Stimulated activated CD4-positive, alpha-beta T cell treated with anti-CD3 and anti-CD28 coated beads, Interleukin-4, amount 100 ng/mL, for 4 hours (primary cell): ENCODE measurements at regions not wholly inside any gene's neighbourhood (a gene's known extent, or its start where the extent isn't known, plus 50 kb on each side); places are given as distances from the start of the nearest gene placed in this dataset.

Experiments
- DNase-seq, 2 experiments: peaks; one replicate each; pipeline ENCODE4 v3.0.0-alpha.2; 2020

DNA sequence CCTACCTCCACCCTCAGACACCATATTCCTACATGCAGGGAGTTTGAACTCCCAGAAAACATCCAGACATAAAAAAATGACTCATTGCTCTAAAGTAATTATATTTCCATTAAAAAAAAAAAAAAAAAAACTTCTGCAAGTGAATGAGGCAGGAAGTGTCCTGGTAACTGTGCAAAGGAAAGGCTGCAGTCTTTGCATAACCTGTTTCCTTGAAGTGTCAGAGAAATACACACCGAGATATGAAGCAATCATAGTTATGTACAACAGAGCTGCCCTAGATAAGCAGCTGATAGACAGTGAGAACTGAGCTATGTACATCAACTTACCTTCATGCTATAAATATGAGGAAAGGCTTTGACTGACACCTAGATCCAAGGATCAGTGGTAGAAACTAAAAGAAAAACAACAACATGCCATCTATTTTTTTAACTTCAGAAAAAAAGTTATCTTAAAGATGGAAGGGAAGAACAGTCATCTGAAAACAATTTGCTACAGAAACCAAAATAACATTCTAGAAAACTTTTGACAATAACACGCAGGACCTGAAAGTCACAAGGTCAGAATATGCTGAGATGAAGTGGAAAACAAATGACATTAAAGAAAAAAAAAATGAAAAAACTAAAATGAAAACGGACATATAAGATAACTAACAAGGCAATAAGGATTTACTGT, 263.2 kb downstream of the SEC23A start:
- DNase-seq: no peak

GRCh38 chr14:38838979-38839323, 264.1 kb downstream of the SEC23A start:
- DNase-seq: no peak

- no peak for DNase-seq
Observed at GRCh38 chr14:38838049-38838978, 264.7 kb downstream of the SEC23A start.

GRCh38 chr14:38837343-38838048, 265.5 kb downstream of the SEC23A start:
- DNase-seq: no peak

DNA sequence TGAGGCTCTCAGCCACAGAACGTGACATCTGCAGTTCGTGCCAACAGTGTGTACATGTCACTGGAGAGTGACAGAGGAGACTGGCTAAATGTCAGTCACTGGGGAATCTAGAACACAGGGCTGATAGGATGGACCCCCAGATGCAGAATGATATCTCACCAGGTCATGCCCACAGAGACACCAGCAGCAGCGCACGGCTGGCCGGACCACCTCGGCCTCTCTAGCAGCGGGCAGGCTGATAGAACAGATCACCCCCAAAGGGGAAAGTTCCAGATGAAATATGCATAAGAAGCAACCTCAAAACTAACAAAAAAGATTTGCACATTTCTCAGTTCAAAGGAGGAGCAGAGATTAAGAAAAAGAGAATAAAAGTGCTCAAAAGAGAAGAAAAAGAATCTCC, 266.5 kb downstream of the SEC23A start:
- no peak for DNase-seq

DNA sequence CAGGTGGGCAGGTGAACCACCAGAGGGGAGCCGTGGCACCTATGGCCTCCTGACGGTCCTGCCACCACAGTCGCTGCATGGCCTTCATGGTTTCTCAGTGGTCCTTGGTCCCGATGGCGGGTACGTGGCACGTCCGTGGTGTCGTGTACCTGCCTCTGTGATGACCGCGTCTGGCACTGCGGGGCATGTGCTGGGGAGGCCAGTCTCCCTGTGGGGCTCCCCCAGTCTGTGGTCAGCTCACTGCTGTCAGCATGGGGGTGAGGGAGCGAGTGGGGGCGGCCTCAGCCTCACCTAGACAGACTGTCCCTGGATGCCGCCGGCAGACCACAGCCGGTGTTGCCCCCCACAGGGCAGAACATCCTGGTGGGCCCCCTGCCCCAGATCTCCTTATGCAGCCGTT, 267.2 kb downstream of the SEC23A start:
- DNase-seq: no peak

DNA sequence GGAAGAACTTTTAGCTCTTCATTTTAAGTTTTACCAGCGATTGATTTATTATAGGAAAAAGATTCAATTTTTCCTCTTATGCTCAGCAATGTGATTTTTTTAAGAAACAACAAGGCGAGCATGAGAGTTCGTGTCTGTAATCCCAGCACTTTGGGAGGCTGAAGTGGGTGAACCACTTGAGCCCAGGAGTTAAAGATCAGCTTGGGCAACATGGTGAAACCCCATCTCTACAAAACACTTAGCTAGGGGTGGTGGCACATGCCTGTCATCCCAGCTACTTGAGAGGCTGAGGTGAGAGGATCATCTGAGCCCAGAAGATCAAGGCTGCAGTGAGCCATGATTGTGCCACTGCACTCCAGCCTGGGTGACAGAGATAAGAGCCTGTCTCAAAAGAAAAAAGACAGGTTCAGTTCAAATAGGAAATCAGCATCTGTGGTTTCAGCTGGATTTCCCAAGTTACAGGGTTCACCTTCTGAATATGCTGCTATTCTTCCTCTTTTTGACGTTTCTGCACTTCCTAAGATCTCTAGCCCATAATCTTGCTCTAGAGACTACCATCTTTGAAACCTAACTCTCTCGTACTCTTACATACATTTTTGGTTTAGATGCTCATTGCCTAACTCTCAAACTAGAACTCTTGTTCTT, 274.7 kb downstream of the SEC23A start:
- no peak for DNase-seq

DNA sequence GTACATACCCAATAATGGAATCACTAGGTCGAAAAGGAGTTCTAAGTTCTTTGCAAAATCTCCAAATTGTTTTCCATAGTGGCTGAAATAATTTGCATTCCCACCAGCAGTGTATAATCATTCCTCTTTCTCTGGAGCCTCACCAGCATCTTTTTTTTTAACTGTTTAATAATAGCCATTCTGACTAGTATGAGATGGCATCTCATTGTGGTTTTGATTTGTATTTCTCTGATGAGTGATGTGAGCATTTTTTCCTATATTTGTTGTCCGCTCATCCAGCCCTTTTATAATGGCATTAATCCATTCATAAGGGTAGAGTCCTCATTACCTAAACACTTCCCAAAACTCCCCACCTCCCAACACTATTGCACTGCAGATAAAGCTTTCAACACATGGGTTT, 278.3 kb downstream of the SEC23A start:
- no peak for DNase-seq

DNA sequence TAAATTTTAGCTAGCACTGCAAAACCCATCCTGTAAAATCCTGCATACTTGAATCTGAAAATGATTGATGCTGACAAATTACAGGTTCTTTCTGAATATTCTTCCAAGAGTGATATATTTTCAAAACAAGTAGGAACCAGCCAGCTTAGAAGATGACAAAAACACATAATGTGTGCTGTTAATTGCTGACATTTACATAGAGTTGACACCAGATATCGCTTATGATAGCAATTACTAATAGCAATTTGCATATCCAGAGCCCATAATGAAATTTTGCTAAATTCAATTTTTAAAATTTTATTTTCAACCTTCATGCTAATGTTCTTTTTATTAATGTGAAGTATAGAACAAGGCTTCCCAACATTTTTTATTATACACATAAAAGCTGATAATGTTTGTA, 284.5 kb downstream of the SEC23A start:
- DNase-seq: no peak

GRCh38 chr14:38808734-38809455, 294.1 kb downstream of the SEC23A start:
- DNase-seq: no peak

GRCh38 chr14:38799671-38800070, 303.4 kb downstream of the SEC23A start:
- no peak for DNase-seq

- DNase-seq: no peak
Observed at GRCh38 chr14:38794677-38795076, 308.4 kb downstream of the SEC23A start.

GRCh38 chr14:38791862-38792261, 311.2 kb downstream of the SEC23A start:
- no peak for DNase-seq

- no peak for DNase-seq
Observed at GRCh38 chr14:38790916-38791315, 312.1 kb downstream of the SEC23A start.

GRCh38 chr14:38789805-38790204, 313.2 kb downstream of the SEC23A start:
- no peak for DNase-seq

- DNase-seq: no peak
Observed at GRCh38 chr14:38788060-38788459, 315.0 kb downstream of the SEC23A start.

DNA sequence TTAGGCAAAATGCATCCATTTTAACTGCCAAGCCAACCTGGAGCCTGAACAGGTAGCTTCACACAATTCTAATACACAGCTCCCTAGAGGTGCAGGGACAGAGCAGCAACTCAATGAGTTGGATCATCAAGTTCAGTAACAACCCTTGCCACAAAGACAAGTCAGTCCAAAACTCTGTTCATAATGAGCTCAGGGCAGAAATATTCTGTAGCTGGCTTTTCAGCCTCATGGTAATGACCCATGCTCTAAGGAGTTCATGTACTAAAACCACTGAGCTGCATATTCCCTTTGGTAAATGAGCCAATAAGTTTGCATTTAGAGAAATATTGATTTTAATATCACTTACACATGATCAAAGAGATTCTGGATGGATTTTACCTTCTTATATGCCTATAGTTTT, 316.1 kb downstream of the SEC23A start:
- no peak for DNase-seq

DNA sequence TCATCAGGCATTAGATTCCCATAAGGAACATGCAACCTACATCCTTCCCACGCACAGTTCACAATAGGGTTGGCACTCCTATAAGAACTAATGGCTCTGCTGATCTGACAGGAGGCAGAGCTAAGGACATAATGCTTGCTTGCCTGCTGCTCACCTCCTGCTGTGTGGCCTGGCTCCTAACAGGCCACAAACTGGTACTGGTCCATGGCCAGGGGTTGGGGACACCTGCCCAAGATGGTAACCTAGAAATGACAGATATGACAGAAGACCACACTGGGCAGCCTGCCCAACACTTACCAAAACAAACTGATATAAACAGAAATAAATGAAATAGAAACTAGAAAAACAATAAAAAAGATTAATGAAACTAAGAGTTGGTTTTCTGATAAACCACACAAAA, 325.6 kb downstream of the SEC23A start:
- DNase-seq: no peak

GRCh38 chr14:38775986-38776385, 327.0 kb downstream of the SEC23A start:
- DNase-seq: no peak

DNA sequence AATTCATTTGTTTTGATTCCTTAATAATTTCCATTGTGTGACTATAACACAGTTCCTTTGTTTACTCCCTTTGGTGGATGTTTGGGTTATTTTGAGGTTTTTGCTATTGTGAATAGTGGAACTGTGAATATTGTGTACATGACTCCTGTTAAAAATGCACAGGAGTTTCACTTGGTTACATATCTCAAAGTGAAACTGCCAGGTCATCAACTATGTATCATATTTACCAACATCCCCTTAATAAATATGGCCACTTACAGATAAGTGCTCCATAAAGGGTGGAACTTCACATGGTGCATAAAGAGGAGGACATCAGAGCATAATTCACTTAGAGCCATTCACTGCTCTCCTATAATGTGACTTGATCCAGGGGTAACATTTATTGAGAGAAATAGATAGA, 328.9 kb downstream of the SEC23A start:
- DNase-seq: no peak

DNA sequence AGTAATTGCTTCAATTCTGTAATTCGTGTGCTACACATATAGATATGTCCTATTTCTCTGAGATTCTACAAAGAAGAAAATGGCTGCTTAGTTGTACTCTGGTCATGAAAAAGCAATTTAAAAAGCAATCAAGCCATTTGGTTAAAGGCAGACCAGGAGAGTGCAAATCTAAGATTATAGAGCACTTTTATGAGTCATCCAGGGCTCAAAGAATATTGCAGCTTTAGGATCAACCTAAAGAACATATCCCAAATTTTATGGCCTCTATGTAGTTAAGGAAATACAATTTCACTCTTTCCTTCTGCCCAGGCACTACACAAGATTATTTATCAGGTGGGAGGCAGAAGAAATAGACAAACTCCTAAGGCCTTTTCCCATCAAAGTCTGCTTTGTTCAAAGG, 332.8 kb downstream of the SEC23A start:
- DNase-seq: no peak

DNA sequence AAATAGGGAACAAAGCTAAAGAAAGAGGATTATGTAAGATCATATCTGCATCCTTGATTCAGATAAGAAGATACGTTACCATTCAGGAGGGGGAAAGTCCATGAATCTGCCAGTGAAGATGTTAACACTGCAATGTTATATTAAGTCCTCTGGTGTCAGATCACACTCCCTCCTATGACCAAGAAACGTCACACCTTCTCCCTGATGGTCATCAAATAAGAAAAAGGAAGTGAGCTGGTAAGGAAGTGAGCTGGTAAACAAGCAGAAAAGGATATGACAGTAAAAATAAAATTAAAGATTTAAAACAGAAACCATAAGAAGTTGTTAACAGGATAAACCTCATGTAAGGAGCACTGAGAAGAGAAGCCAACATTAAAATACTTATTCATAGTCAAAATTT, 340.2 kb downstream of the SEC23A start:
- no peak for DNase-seq

DNA sequence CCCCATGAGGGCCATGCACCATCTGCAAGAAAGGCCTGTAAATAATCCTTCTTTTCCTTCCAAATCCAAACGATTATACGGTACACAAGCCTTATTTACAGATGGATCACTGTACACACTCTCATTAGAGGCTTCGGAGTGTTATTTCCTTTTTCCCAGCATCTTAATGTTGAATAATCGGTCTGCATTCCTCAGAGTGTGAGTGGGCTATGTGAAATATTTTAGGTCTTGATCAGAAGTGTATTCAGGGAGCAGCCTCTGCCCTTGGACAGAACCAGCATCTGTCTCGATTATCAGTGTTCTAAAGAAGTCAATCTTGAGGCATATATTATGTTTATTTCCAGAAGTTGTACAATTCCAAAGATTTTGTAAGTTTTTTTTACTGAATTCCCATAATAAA, 340.6 kb downstream of the SEC23A start:
- no peak for DNase-seq
